ENCODE measurements at regions not wholly inside any gene's neighbourhood (a gene's known extent, or its start where the extent isn't known, plus 50 kb on each side); places are given as distances from the start of the nearest gene placed in this dataset.
"Not testable (repeated sequence)": the region's sequence is repeated elsewhere in the genome, so short reads cannot be mapped to it uniquely, and the experiment has no call there.

DNA sequence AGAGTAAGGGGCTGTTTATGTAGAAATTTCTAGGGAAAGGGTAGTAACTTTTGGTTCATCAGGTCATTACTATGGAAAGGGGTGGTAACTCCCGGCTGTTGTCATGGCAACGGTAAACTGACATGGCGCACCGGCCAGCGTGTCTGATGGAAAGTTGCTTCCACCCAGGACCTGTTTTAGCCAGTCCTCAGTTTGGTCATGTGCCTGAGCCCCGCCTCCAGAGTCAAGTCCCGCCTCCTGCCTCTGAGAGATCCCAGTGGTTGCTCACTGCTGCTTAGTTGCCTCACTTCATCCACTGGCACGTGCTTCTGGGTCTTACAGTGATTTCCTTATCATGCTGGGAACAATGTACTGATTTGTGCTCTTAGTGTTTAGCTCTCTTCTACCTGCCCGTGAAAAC is 455.2 kb upstream of the ZNF507 start:
- ATAC-seq (no peak), DNase-seq (ENCODE audit: low spot score in 2 of 2) (no peak)
- Mint-ChIP-seq H3K27ac (no peak overlapping the region), H3K9me3 (peaks cover 16 to 27% of the 10 kb centered on the region in 2 donors), H3K36me3 (peaks cover 0 to 8% of the 10 kb centered on the region in 2 donors)

DNA sequence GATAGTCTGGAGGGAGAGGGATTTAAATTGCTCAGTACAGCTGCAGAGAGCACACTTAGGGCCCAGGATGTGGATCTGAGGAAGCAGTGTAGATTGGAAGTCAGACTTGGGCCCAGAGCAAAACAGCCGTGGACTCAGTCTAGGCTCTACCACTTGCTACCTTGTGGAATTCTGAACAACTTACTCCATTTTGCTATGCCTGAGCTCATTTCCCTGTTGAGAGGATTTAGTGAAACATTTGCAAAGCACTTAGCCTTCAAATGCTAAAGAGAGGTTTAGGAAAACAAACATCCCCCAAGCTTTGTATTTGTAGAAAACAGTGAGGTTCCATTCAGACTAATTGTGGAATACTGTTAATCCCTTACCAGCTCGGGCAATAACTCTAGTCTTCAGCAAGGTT is 453.4 kb upstream of the ZNF507 start:
- DNase-seq (ENCODE audit: low spot score in 2 of 2): no peak
- peaks cover 0 to 8% of the 10 kb centered on the region in 2 donors for H3K36me3 Mint-ChIP-seq
- peaks cover 16 to 27% of the 10 kb centered on the region in 2 donors for H3K9me3 Mint-ChIP-seq
- no peak overlapping the region for H3K27ac Mint-ChIP-seq
- ATAC-seq: no peak

GRCh38 chr19:31893491-31893890 is 451.9 kb upstream of the ZNF507 start:
- ATAC-seq; DNase-seq (ENCODE audit: low spot score in 2 of 2); H3K36me3 Mint-ChIP-seq; H3K27ac Mint-ChIP-seq: not testable (repeated sequence)
- peaks cover 16 to 22% of the 10 kb centered on the region in 2 donors for H3K9me3 Mint-ChIP-seq

DNA sequence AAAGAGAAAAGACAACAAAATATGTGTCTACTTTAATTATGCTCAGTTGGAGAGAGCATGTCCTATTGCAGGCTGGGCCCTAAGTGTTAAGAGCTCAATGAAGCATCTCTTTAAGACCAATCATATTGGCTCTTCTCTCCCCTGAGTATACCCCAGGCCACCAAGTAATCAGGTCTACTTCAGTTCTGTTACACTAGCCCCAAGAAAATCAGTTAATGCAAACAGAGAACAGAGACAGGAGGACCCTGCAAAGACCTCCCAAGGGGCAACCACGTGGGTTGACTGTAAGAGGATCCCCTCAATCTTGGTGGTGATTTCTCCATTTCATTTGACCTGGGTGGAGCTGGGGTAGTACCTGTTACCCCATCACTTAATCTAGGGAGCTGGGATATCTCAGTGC is 451.0 kb upstream of the ZNF507 start:
- ATAC-seq (no peak), DNase-seq (ENCODE audit: low spot score in 2 of 2) (no peak)
- Mint-ChIP-seq H3K9me3 (peaks cover 16 to 20% of the 10 kb centered on the region in 2 donors), H3K27ac (no peak overlapping the region), H3K36me3 (peaks cover 0 to 8% of the 10 kb centered on the region in 2 donors)

- no peaks in the 10 kb centered on the region for H3K36me3 Mint-ChIP-seq
- peaks cover 5 to 17% of the 10 kb centered on the region in 2 donors for H3K9me3 Mint-ChIP-seq
- H3K27ac Mint-ChIP-seq: no peak overlapping the region
- DNase-seq (ENCODE audit: low spot score in 2 of 2): no peak
- ATAC-seq: no peak
Observed at GRCh38 chr19:31897292-31897691, 448.1 kb upstream of the ZNF507 start.

DNA sequence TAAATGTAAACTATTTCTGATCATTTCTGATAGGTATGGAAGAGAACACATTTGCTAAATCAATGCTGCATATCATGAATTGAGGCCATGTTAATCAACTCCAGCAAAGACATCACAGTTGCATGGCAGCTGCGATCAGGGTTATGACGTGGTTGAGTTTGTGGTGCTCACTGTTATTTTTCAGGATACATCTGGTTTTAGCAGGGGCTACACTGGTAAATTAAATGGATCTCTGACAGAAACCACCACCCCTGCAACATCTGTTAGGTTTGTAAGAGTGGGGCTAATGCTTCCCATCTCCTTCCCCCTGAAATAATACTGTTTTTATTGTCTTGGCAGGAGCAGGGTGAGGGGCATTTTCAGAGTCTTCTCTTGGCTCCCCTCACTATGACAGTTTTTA is 444.4 kb upstream of the ZNF507 start:
- H3K27ac Mint-ChIP-seq: no peak overlapping the region
- no peaks in the 10 kb centered on the region for H3K36me3 Mint-ChIP-seq
- no peak for DNase-seq (ENCODE audit: low spot score in 2 of 2)
- ATAC-seq: no peak
- peaks cover 4 to 8% of the 10 kb centered on the region in 2 donors for H3K9me3 Mint-ChIP-seq

- Mint-ChIP-seq H3K36me3 (no peaks in the 10 kb centered on the region), H3K27ac (no peak overlapping the region), H3K9me3 (peaks cover 4 to 9% of the 10 kb centered on the region in 2 donors)
- DNase-seq (ENCODE audit: low spot score in 2 of 2) (no peak), ATAC-seq (no peak)
Observed at GRCh38 chr19:31902821-31903220, 442.6 kb upstream of the ZNF507 start.

DNA sequence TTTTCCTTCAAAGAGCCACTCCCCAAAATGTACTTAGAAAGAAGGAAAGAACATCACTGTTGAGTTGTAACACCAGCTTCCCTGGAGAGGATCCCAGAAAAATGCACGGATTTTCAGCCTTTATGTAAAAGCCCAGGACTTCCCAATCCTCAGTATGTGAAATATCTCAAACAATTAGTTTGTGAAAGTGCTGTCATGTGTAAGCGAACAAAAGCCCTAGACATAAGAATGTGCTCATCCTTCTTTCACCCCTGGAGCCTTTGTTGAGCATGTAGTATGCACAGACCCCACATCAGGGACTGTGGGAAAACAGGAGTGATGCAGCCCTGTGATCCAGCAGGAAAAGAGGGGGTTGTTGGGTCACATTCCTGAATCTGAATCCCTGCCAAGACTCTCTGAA is 441.4 kb upstream of the ZNF507 start:
- ATAC-seq (no peak), DNase-seq (ENCODE audit: low spot score in 2 of 2) (no peak)
- Mint-ChIP-seq H3K27ac (no peak overlapping the region), H3K9me3 (peaks cover 4 to 9% of the 10 kb centered on the region in 2 donors), H3K36me3 (no peaks in the 10 kb centered on the region)

- H3K36me3 Mint-ChIP-seq: no peaks in the 10 kb centered on the region
- ATAC-seq (no peak), DNase-seq (ENCODE audit: low spot score in 2 of 2) (no peak)
- peak overlapping the region in 1 of 2 donors; percentile 92 for H3K27ac Mint-ChIP-seq
- peaks cover 4 to 9% of the 10 kb centered on the region in 2 donors for H3K9me3 Mint-ChIP-seq
Observed at GRCh38 chr19:31906111-31906871, 439.1 kb upstream of the ZNF507 start.

DNA sequence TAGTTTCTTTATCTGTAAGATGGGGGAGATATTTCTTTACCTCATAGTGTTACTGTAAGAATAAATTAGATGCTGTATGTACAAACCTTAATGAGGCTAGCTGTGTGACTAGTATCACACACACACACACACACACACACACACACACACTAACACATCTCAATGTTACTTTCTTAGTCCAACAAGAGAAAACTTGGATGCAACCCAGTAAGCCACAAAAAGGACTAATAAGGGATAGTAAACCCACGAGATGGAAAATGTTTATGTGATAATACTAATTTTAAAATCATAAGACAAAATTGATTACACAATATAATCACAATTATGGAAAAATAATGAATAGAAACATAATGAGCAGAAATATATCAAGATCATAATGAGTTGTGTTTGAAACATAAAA is 437.7 kb upstream of the ZNF507 start:
- DNase-seq (ENCODE audit: low spot score in 2 of 2) (no peak), ATAC-seq (no peak)
- H3K9me3 Mint-ChIP-seq: peaks cover 4 to 9% of the 10 kb centered on the region in 2 donors
- H3K36me3 Mint-ChIP-seq: no peaks in the 10 kb centered on the region
- no peak overlapping the region for H3K27ac Mint-ChIP-seq

- H3K9me3 Mint-ChIP-seq: peaks cover 4 to 9% of the 10 kb centered on the region in 2 donors
- H3K27ac Mint-ChIP-seq: no peak overlapping the region
- DNase-seq (ENCODE audit: low spot score in 2 of 2) (no peak), ATAC-seq (no peak)
- H3K36me3 Mint-ChIP-seq: no peaks in the 10 kb centered on the region
Observed at GRCh38 chr19:31908080-31908479, 437.3 kb upstream of the ZNF507 start.

- peaks cover 4 to 6% of the 10 kb centered on the region in 2 donors for H3K9me3 Mint-ChIP-seq
- H3K36me3 Mint-ChIP-seq: no peaks in the 10 kb centered on the region
- ATAC-seq (no peak), DNase-seq (ENCODE audit: low spot score in 2 of 2) (no peak)
- H3K27ac Mint-ChIP-seq: no peak overlapping the region
Observed at GRCh38 chr19:31908496-31909225, 436.7 kb upstream of the ZNF507 start.

DNA sequence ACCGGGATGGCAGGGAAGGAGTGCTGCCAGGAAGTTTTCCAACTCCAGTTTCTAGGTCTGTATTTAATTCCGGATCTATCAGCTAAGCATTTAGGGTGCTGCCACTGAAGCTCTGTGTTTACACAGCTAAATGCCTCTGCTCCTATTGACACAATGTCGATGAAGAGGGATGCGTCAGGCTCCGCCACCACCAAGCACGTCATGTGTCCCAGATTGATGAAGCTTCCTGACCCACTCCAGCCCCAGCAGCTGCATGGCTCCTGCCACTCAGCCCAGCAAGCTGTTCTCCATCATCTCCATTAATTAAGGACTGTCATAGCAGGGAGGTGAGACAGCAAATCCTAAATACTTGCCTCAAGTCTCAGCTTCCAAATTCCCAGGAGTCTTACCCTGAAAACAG is 435.2 kb upstream of the ZNF507 start:
- no peak overlapping the region for H3K27ac Mint-ChIP-seq
- DNase-seq (ENCODE audit: low spot score in 2 of 2): no peak
- H3K36me3 Mint-ChIP-seq: no peaks in the 10 kb centered on the region
- H3K9me3 Mint-ChIP-seq: peaks cover 4% of the 10 kb centered on the region in 2 donors
- no peak for ATAC-seq

- H3K27ac Mint-ChIP-seq: no peak overlapping the region
- H3K36me3 Mint-ChIP-seq: no peaks in the 10 kb centered on the region
- DNase-seq (ENCODE audit: low spot score in 2 of 2) (no peak), ATAC-seq (no peak)
- H3K9me3 Mint-ChIP-seq: peaks cover 0 to 4% of the 10 kb centered on the region in 2 donors
Observed at GRCh38 chr19:31911577-31911976, 433.8 kb upstream of the ZNF507 start.

DNA sequence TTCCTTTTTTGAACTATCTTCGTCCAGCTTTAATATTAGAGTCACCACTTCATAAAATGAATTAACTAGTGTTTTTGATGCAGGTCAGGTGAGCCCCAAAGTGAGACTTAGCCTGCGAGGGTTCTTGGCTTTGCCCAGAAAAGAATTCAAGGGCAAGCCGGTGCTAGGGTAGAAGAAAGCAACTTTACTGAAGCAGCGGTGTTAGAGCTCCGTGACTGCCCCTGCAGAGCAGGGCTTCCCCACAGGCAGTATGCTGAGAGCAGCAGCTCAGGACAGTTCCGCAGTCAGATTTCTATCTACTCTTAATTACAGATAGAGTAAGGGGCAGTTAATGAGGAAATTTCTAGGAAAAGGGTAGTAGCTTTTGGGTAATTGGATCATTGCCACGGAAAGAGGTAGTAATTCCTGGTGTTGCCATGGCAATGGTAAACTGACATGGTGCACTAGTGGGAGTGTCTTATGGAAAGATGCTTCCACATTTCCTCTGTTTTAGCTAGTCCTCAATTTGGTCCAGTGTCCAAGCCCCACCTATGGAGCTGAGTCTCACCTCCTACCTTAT is 432.2 kb upstream of the ZNF507 start:
- Mint-ChIP-seq H3K27ac (no peak overlapping the region), H3K9me3 (peaks cover 0 to 4% of the 10 kb centered on the region in 2 donors), H3K36me3 (no peaks in the 10 kb centered on the region)
- DNase-seq (ENCODE audit: low spot score in 2 of 2) (no peak), ATAC-seq (no peak)

DNA sequence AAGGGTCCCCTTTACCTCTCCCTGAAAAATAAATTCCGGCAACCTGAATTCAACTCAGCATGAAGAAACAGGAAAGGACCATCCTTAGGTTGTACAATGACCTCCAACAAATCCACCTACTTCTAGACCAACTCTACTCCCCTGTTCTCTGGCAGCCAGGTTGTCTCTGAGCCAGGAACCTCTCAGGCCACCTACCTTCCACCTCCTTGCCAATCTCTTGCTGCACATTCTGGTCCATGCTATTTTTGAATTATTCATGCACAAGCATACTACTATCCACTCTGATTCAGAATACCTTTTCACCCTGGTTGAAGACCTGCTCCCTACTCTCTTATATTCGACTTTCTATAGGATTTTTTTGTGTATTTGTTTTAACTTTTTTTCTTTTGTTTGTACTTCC is 415.0 kb upstream of the ZNF507 start:
- Mint-ChIP-seq H3K27ac (no peak overlapping the region), H3K9me3 (peaks cover 4 to 6% of the 10 kb centered on the region in 2 donors), H3K36me3 (no peaks in the 10 kb centered on the region)
- ATAC-seq (no peak), DNase-seq (ENCODE audit: low spot score in 2 of 2) (no peak)

DNA sequence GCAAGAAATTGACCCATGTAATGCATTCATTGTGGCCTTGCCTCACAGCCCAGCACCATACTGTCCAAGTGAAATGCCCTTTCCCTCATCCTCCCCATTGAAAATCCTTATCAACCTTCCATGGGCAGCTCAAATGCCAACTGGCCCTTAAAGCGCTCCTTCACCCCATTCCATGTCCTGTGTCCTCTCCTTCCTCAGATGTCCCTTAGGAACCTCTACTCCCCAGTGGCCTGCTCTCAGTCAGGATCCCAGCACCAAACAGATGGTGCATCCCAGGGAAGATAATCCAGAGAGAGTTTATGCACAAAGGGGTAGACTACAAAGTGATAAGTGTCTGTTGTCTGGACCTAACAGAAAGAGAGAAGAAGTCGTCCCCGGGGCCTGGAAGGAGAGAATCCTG is 407.4 kb upstream of the ZNF507 start:
- Mint-ChIP-seq H3K9me3 (peaks cover 3 to 25% of the 10 kb centered on the region in 2 donors), H3K36me3 (no peaks in the 10 kb centered on the region), H3K27ac (no peak overlapping the region)
- DNase-seq (ENCODE audit: low spot score in 2 of 2): no peak
- no peak for ATAC-seq
